SK-MEL-5 (cell line): ENCODE measurements at regions not wholly inside any gene's neighbourhood (a gene's known extent, or its start where the extent isn't known, plus 50 kb on each side); places are given as distances from the start of the nearest gene placed in this dataset.
"Not testable (repeated sequence)": the region's sequence is repeated elsewhere in the genome, so short reads cannot be mapped to it uniquely, and the experiment has no call there.

ENCODE experiments used
- DNase-seq: peaks from one replicate; pipeline ENCODE4 v3.0.0-alpha.2; 2016; ENCODE audit warnings: low read depth, low spot score
- in situ Hi-C: cut with HindIII; loops from 2 replicates; pipeline ENCODE4 v1.10.0; 2016; ENCODE audit warnings: low sequenced_read_pairs, high pct_unique_total_duplicates, low pct_unique_long_range_greater_than_20kb

DNA sequence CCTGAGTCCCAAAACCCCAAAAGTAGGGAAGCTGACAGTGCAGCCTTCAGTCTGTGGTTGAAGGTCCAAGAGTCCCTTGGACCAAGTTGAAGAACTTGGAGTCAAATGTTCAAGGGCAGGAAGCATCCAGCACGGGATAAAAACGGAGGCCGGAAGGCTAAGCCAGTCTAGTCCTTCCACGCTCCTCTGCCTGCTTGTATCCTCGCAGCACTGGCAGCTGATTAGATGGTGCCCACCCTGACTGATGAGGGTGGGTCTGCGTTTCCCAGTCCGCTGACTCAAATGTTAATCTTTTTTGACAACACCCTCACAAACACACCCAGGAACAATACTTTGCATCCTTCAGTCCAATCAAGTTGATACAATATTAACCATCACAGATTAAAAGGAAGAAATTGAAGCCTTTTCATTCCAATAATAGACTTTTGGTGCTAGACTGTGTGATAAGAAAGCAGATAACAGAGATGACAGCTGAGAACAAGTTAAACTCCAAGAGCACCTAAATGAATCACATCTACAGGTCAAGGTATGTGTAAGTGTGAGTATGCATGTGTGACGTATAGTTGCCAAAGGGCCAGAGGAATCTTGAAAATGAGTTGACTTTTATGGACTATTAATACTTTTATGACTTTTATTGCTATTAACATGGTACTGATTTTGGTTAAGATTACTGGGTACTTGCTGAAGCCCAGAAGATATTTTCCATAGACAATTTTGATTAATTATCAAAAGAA is 933.5 kb upstream of the SOX9 start:
- in situ Hi-C loops, result no loop called here
- no peak for DNase-seq

DNA sequence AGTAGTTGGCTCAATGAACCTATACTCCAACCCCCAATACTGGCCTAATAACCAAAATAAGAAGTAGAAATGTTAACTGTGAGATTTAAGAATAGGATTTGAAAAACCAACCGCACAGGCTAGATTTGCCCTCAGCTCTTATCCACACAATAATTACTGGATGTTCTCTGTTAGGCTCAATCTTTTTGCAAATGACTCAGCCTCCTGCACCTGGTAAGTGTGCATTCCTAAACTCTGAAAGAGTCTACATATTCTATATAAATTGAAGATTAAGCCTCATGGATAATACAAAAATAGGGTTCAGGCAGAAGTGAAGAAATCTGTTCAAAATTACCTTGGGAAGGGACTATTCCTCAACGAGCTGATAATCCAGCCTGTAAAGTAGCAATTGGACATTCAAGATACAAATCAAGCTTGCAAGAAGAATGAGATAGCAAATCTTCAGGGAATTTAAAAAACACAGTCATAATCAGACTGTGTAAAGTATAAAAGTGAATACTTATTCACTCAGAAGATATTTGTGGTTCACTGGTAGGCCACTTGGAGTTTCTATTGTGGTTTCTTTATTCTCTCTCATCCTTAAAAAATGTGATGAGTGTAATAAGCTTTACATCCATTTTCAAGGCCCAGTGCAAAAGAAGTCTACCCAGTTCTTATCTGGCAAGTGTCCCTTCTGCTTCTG is 931.9 kb upstream of the SOX9 start:
- DNase-seq, result no peak
- in situ Hi-C loops, result no loop called here

DNA sequence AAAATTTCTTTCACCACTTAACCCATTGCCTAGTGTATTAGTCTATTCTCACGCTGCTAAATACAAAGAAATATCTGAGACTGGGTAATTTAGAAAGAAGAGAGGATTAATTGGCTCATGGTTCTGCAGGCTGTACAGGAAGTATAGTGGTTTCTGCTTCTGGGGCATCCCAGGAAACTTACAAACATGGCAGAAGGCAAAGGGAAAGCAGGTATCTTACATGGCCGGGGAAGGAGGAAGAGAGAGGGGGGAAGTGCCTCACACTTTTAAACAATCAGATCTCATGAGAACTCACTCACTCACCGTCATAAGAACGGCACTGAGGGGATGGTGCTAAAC is 931.4 kb upstream of the SOX9 start:
- in situ Hi-C loops, result no loop called here
- no peak for DNase-seq

DNA sequence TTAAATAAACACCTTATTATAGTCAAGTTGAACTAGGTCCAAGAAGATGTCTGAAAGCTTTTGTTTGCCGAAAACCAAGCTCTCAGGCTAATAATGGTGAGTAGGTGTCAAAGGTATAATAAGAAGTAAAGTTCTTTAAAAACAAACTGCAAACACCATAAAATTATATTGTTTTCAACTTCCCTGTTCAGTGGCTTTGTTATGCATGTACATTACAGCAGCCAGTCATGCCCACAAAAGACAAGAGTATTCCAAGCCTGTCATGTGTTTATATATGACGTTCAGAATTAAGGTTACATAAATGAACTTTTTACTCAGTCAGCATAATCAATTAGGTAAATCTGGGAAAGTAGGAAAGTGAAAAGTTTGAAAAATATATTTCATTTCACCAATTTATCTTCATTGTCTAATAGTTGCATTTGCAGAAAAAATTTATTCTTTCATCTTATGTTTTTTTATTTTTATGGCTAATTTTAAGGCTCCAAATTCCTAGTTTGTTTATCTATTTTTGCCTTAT is 928.7 kb upstream of the SOX9 start:
- in situ Hi-C loops, result no loop called here
- no peak for DNase-seq

DNA sequence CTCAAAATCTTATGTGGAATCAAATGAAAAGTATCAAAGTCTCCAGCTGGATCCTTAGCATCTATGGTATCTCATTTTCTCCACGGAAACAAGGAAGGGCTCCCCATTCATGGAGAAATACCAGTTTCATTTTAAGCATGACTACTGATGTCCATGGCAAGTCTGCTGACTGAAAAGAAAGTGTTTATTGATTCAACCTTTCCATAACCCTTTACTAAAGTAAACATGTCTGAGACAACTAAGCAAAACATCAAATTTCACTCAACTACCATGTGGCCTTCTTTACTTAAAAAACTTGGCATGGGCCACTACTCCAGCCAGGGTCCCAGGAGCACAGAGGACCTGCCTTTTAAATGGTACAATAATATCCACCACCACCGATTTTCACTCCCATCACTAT is 928.0 kb upstream of the SOX9 start:
- in situ Hi-C loops, result no loop called here
- no peak for DNase-seq

DNA sequence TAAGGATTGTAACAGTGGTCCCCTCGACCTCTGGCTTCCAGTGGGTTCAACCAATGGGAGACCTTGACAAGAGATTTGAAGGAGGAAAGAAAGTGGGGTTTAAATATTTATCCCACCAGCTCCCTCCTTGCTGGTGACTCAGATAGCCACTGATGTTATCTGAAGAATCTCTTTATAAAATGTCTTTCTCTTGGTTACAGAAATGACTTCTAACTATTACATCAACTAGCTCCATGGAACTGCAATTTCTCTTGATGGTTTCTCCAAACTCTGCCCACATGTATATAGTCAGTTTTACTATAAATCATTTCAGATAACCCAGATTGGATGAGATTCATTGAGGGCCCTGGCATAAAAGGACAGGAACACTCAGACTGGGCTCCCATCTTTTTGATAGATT is 920.2 kb upstream of the SOX9 start:
- DNase-seq, result no peak
- in situ Hi-C loops, result no loop called here

DNA sequence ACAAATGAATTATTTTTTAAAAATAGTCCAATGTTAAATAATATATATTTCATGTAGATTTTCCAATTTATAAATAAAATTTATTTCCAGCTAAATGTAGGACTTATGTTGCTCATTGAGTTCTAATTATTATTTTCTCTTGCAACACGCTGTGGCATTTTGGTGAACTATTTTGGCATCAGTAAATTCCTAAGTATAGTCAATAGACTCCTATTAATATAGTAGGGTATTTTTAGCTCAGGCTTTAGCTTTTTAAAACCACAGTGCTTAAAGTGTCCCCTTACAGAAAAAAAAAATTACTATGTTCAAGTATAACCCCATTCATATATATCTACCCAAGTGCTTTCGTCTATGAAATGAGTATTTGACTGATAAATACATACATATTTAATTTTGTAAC is 919.2 kb upstream of the SOX9 start:
- no peak for DNase-seq
- in situ Hi-C loops, result no loop called here

DNA sequence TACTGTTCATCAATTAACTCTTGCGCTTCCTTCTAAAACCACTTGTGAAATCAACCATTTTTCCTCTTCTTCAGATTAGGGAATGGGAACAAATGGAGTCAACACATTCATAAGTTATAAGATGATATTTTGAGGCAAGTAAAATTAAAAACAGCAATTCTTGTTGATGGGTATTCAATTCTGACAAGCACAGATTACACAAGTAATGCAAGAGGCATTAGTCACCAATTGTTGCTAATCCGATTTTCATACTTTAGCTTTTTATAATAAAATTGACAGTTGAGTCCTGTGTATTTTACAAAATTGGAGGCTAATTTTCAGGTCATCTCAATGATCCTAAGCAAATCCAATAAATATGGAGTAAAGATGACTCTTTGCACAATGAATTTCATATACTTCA is 918.4 kb upstream of the SOX9 start:
- in situ Hi-C loops, result no loop called here
- DNase-seq, result no peak

DNA sequence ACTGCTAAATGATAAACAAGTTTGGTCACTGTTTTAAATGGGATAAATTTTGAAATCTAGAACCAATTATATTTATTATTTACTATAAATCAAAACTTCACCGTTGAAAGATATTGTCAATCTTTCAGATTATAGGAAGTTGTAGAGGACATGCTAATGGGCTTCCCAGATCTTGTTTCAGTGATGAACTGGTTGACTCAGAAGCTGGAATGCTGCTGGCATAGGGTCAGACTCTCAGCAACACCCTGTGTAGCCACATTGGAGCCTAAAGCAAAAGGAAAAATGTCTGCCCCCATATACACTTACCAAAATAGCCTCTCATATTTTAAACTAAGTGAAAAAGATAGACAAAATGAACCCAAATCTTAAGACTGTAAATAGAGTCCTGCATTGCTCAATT is 916.9 kb upstream of the SOX9 start:
- in situ Hi-C loops, result no loop called here
- DNase-seq, result no peak

DNA sequence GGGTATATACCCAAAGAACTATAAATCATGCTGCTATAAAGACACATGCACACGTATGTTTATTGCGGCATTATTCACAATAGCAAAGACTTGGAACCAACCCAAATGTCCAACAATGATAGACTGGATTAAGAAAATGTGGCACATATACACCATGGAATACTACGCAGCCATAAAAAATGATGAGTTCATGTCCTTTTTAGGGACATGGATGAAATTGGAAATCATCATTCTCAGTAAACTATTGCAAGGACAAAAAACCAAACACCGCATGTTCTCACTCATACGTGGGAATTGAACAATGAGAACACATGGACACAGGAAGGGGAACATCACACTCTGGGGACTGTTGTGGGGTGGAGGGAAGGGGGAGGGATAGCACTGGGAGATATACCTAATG is 914.9 kb upstream of the SOX9 start:
- DNase-seq, in situ Hi-C loops: not testable (repeated sequence)

DNA sequence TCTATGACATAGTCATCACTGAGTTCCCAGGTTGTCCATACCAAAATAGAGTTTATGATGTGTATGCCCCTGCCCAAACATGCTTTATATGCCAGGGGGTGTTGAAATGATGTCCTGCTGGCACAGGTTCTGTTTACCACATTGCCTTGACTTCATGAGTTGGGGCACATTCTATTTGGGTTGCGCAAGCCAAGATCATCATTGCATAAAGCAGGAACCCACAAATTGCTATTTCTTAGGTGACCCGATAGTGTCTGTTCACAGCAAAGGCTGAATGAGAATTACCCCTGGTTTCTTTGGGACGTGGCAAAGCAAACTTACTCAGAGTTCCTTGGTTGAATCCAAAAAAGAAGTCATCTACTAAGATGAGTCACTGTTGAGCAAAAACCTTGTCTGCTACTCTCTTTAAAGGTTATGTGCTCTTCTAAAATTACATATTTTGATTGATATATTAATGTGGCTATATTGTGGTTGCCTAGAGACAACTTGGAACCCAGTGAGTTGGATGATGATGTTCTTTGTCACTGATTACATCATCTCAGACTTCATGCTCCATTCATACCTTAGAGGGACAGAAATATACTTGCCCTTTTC is 912.6 kb upstream of the SOX9 start:
- no peak for DNase-seq
- in situ Hi-C loops, result no loop called here

DNA sequence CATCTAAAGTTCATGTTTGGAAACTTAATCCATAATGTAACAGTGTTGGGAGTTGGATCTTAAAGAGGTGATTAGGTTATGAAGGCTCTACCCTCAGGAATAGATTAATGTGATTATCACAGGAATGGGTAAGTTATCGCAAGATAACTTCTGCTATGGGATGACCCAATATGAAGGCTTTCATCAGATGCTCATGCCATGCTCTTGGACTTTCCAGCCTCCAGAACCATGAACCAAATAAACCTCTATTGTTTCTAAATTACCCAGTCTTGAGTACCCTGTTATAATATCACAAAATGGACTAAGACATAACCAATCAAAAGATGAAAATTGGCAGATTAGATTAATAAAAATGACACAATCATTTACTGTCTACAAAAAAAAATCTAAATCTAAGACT is 906.9 kb upstream of the SOX9 start:
- no peak for DNase-seq
- in situ Hi-C loops, result no loop called here

DNA sequence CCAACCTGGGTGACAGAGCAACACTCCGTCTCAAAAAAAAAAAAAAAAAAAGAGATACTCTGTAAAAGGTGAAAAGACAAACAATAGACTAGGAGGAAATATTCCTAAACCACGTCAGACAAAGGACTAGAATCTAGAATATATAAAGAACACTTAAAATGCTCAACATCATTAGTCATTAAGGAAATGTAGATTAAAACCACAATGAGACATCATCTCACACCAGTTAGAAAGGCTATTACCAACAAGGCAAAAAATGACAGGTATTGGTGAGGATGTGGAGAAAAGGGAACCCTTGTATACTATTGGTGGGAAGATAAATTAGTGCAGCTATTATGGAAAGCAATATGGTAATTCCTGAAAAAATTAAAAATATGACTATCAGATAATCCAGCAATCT is 903.1 kb upstream of the SOX9 start:
- in situ Hi-C loops, result no loop called here
- no peak for DNase-seq

DNA sequence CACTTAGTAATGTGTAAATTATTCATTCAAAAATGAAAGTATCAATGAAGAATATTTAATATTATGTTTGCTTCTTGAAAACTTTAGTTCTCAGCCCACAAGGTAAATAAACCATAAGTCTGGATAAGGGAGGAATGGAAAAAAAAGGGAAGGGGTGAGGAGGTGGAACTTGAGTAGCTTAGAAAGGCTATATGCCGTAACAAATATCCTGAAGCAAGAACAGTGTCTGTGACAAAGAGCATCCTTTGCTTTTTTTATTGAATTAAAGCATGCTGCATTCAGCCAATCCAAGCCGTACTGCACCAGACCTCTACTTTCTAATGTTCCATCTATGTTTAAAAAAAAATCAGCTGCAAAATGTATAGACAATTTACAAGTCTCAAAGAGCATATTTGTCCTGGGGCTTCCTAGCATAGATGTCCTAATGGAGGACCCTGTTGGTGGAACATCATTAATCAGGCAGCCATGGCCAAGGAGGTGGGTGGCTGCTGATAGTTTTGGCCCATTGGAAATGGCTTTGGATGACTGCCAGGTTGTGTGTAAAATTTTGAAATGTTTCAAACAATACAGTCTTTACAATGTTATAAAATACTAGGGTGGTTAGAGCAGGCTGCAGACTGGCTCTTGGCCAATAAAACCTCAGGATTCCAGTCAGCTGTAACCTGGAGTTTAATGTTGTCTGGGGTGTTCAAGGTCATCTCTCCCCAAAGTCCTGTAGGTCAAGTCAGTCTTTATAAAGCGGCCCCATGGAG is 895.8 kb upstream of the SOX9 start:
- in situ Hi-C loops, result loop anchor here (25.0 kb wide), 1 partner anchor 1312 kb away; no protein-coding TSS in a partner anchor
- no peak for DNase-seq

DNA sequence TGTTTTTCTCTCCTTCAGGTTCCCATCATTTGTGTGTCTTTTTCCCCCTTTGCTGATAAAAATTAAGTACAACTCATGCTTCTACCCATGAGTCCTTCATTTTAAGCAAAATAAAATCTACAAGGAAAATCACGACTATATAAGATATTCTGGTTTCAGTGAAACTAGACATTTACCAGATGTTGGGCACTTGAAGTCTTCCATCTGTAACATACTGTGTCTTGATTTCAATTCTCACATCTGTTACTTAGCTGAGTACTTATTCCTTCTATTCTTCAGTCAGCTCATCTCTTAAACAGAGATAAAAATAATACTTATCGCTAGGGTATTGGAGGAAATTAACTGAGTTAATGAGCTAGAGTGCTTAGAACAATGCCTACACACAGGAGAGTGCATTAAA is 893.0 kb upstream of the SOX9 start:
- in situ Hi-C loops, result loop anchor here (25.0 kb wide), 1 partner anchor 1309 kb away; no protein-coding TSS in a partner anchor
- no peak for DNase-seq

DNA sequence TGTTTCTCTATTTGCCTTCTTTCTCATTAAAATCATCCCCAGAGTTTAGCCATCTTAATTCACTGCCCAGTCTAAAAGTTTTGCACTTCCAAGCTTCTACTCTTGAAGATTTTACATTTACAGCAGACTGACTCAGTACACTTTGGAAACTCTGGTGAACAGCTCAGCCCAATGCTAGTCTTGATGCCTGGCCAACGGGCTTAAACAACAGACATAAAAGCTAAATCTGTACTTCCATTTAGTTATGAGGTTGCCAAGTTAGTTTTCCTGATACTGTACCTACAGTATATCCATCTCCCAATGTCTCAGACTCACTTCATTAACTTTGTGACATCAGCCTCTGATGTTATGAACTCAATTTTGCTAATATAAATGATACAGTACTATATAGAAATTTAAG is 891.8 kb upstream of the SOX9 start:
- DNase-seq, result no peak

DNA sequence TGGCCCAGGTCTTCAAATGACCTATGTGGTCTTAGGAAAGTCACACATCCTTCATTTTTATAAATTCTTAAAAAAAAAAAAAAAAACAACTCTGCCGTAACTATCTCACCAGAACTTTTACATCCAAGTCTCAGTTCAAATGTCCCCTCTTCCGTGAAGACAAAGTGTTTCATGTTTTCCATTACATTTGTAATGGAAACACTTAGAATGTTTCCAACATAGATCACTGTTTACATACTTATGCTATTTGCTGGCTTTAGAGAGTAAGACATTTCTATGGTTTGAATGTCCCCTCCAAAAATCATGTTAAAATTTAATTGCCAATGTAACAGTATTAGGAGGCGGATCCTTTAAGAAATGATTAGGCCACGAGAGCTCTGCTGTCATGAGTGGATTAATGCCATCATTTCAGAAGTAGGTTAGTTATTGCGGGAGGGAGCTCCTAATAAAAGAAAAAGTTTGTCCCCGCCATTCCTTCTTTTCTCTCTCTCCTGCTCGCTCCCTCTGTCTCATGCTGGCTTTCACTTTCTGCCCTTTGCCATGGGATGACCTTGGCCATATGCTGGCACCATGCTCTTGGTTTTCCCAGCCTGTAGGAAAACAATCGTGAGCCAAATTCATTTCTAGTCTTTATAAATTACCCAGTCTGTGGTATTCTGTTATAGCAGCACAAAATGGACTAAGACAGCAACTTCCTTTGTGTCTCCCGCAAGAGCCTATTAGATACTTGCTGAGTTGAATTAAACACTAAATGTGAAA is 887.8 kb upstream of the SOX9 start:
- in situ Hi-C loops, result loop anchor here (25.0 kb wide), 1 partner anchor 1304 kb away; no protein-coding TSS in a partner anchor
- DNase-seq, result no peak

More for the DNA sequence above, 891.8 kb upstream of the SOX9 start:
- in situ Hi-C loops, result loop anchor here (25.0 kb wide), 1 partner anchor 1308 kb away; no protein-coding TSS in a partner anchor
